Panc1 (cell line): ENCODE measurements at regions not wholly inside any gene's neighbourhood (a gene's known extent, or its start where the extent isn't known, plus 50 kb on each side); places are given as distances from the start of the nearest gene placed in this dataset.

ENCODE experiments used
- ATAC-seq: fragments of 200-7000 bp; cut with Tn5 transposase; 2 replicates; pipeline ENCODE4 v1.9.1; 2020; ENCODE audit warnings: mild to moderate bottlenecking, moderate library complexity
- BruUV-seq: library from RNA; stranded (reverse); fragments of 400-500 nt; replicated peaks from 2 replicates; lab custom pipeline; 2021; lab: Mats Ljungman, UMichigan
- CTCF ChIA-PET: fragments of 300-600 bp; sonication (Branson Sonifier 250); formaldehyde crosslinking; loops from one replicate; lab custom pipeline; 2022; ENCODE audit warnings: antibody characterized with exemption; lab: Charles Lee
- POLR2A ChIA-PET: fragments of 300-600 bp; sonication (Branson Sonifier 250); formaldehyde crosslinking; loops from one replicate; lab custom pipeline; 2022; ENCODE audit warnings: antibody characterized with exemption; lab: Charles Lee
- DNase-seq: peaks from one replicate; pipeline ENCODE4 v3.0.0-alpha.2; 2010; ENCODE audit warnings: low read depth, low spot score
- H3K27ac ChIP-seq: 2 replicates; pipeline ENCODE4 v1.5.1; 2011; ENCODE audit warnings: mild to moderate bottlenecking, low read length, inconsistent platforms
- H3K27me3 ChIP-seq: fragments of 200-500 bp; sonication (Bioruptor generic); 2 replicates; pipeline ENCODE4 v1.6.0; 2014; ENCODE audit warnings: low read length, inconsistent platforms; ENCODE audit not compliant: control insufficient read depth, insufficient read depth
- H3K36me3 ChIP-seq: fragments of 200-500 bp; sonication (Bioruptor generic); 2 replicates; pipeline ENCODE4 v1.5.1; 2014; ENCODE audit warnings: inconsistent platforms, mild to moderate bottlenecking, low read length, moderate library complexity; ENCODE audit not compliant: control insufficient read depth, insufficient read depth
- H3K4me1 ChIP-seq: 2 replicates; pipeline ENCODE4 v1.5.1; 2011; ENCODE audit warnings: inconsistent platforms, mild to moderate bottlenecking, low read length, moderate library complexity; ENCODE audit not compliant: control insufficient read depth, insufficient read depth
- H3K4me3 ChIP-seq, 2 experiments: 2 replicates each; pipeline ENCODE4 v1.5.1; 2011 to 2012; ENCODE audit warnings: low read depth in 2 of 2, low read length in 2 of 2, mild to moderate bottlenecking in 2 of 2, inconsistent platforms in 1 of 2, moderate library complexity in 1 of 2
- H3K9me3 ChIP-seq: fragments of 200-500 bp; sonication (Bioruptor generic); 2 replicates; pipeline ENCODE4 v1.5.1; 2014; ENCODE audit warnings: low read depth, mild to moderate bottlenecking, inconsistent platforms, low read length, moderate library complexity; ENCODE audit not compliant: control insufficient read depth, insufficient read depth
- CTCF ChIP-seq: fragments of 450-650 bp; IDR thresholded peaks from 2 replicates; pipeline ENCODE4 v1.5.1; 2017; ENCODE audit warnings: mild to moderate bottlenecking
- POLR2AphosphoS5 ChIP-seq: IDR thresholded peaks from 2 replicates; pipeline ENCODE4 v1.6.1; 2012; ENCODE audit warnings: mild to moderate bottlenecking, low read depth, low read length, moderate library complexity
- REST ChIP-seq, 2 experiments: IDR thresholded peaks; 2 replicates each; pipeline ENCODE4 v1.6.1; 2011 to 2012; ENCODE audit warnings: low read depth in 2 of 2, control low read depth in 1 of 2, low read length in 1 of 2, mild to moderate bottlenecking in 1 of 2, moderate library complexity in 1 of 2; ENCODE audit not compliant: insufficient read depth in 1 of 2
- SIN3A ChIP-seq: IDR thresholded peaks from 2 replicates; pipeline ENCODE4 v1.6.1; 2012; ENCODE audit warnings: low read depth, mild to moderate bottlenecking, low read length, moderate library complexity, borderline replicate concordance; ENCODE audit not compliant: insufficient read depth
- TCF7L2 ChIP-seq: IDR thresholded peaks from 2 replicates; pipeline ENCODE4 v1.6.1; 2011; ENCODE audit warnings: mild to moderate bottlenecking, low read depth, low read length, inconsistent platforms
- in situ Hi-C: cut with HindIII; loops from 2 replicates; pipeline ENCODE4 v1.10.0; 2016; ENCODE audit warnings: low sequenced_read_pairs, low pct_unique_long_range_greater_than_20kb
- intact Hi-C: fragments of 100-400 bp; cut with micrococcal nuclease; formaldehyde crosslinking; loops from one replicate; pipeline ENCODE4 v1.10.0; 2022; ENCODE audit not compliant: unreplicated experiment

GRCh38 chr1:222417264-222417663 is 130.6 kb downstream of the HHIPL2 start:
- DNase-seq = no peak
- ChIA-PET POLR2A (no interaction called here), CTCF (no interaction called here)
- intact Hi-C loops (no loop called here), in situ Hi-C loops (no loop called here)
- H3K4me1 ChIP-seq = no peaks in the 10 kb centered on the region
- no peak overlapping the region for H3K4me3 ChIP-seq
- no TSS peak for BruUV-seq
- TF ChIP-seq POLR2AphosphoS5 = no peak
- TF ChIP-seq SIN3A = no peak
- no peak for TF ChIP-seq TCF7L2
- TF ChIP-seq REST (IDR thresholded peaks at IDR 0.05; ENCODE audit: insufficient read depth in 1 of 2, low read depth in 2 of 2, low read length in 1 of 2) = no peak
- TF ChIP-seq CTCF = no peak
- H3K27me3 ChIP-seq = peaks cover 4% of the 10 kb centered on the region; the same call in 1 of the 2 replicates
- no peak for ATAC-seq
- H3K36me3 ChIP-seq = no peaks in the 10 kb centered on the region
- H3K27ac ChIP-seq = no peak overlapping the region
- no peaks in the 10 kb centered on the region for H3K9me3 ChIP-seq

- no peak for DNase-seq
- Histone ChIP-seq H3K4me1 (no peaks in the 10 kb centered on the region), H3K36me3 (no peaks in the 10 kb centered on the region), H3K27me3 (peaks cover 4% of the 10 kb centered on the region; the same call in 1 of the 2 replicates), H3K4me3 (no peak overlapping the region), H3K27ac (no peak overlapping the region), H3K9me3 (no peaks in the 10 kb centered on the region)
- no TSS peak for BruUV-seq
- ChIA-PET POLR2A (no interaction called here), CTCF (interaction anchor here (0.5 kb wide), 1 partner anchor 758 kb away, joined by 10 read pairs; no protein-coding TSS in a partner anchor)
- intact Hi-C loops = no loop called here
- ATAC-seq = no peak
- TF ChIP-seq SIN3A (no peak), POLR2AphosphoS5 (no peak), TCF7L2 (no peak), REST (IDR thresholded peaks at IDR 0.05; ENCODE audit: insufficient read depth in 1 of 2, low read depth in 2 of 2, low read length in 1 of 2) (no peak), CTCF (no peak)
- in situ Hi-C loops = no loop called here
Observed at GRCh38 chr1:222416001-222416791, 131.7 kb downstream of the HHIPL2 start.
